Non-pigmented ciliary epithelial cell (primary cell): ENCODE measurements at regions not wholly inside any gene's neighbourhood (a gene's known extent, or its start where the extent isn't known, plus 50 kb on each side); places are given as distances from the start of the nearest gene placed in this dataset.
A peak's percentile ranks its signal among the peaks of the same experiment; 100 is the strongest.

Experiments used
- DNase-seq: peaks from one replicate; pipeline ENCODE4 v3.0.0-alpha.2; 2010; ENCODE audit warnings: low read depth

DNA sequence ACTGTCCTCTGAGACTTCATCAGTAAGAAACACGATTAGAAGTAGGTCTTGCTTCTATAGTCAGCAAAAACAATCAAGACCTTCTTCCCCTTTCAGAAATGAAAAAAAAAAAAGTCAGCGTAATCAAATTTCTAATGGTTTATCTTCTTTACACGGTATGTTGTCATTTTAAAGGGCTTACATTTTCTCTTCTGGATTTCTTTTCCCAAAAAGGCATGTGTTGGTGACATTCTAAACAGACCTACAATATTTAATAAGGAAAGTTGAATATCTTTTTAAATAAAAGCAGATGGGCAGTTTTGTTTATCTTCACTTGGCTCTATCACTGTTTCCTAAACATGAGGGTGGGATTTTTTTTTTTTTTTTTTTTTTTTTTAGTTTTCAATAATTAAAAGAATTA lies 197.3 kb upstream of the ADAMTS9 start:
- DNase-seq: no peak

DNA sequence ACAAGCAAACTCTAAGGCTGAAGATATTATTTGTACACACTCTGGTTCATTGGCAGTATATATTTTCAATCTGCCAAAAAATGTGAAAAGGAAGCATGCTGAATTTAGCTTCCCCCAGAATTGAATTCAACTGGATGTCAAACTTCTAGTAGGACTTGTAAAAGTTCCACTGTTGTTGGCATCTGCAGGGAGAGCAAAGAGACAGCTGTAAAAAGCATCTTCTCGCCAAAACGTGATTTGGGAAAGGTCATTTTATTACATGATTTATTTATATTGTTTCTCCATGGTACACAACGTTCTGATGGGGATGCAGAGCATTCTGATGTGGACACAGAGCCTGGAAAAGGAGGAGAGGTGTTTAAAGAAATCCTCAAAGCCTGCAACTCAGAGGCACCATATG lies 196.7 kb upstream of the ADAMTS9 start:
- no peak for DNase-seq

DNA sequence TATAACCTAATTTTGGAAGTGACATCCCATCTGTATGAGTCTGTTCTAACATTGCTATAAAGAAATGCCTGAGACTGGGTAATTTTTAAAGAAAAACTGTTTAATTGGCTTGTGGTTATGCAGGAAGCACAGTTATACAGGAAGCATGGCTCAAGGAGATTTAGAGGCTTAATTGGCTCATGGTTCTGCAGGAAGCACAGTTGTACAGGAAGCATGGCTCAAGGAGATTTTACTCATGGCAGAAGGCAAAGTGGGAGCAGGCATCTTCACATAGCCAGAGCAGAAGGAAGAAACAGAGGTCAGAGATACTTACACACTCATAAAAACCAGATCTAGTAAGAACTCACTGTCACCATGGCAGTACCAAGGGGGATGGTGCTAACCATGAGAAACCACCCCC lies 193.1 kb upstream of the ADAMTS9 start:
- no peak for DNase-seq

DNA sequence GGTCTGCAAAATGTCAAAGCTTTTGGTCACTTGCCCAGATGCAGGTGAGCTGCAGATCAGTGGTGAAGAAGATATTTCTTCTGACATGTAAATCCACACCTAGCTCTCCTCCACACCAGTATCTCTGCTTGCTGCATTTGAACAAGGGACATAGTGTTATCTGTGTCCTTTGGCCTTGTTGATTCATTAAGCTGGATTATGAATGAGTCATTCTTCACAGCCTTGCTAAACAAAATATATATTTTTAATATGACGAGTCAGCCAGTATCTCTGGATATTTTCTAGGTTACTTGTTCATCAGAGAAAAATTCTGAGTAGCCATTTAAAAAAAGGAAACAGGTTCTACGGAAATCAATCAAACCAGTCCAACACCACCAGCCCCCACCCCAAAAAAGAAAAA lies 190.6 kb upstream of the ADAMTS9 start:
- DNase-seq: peak; percentile 42

DNA sequence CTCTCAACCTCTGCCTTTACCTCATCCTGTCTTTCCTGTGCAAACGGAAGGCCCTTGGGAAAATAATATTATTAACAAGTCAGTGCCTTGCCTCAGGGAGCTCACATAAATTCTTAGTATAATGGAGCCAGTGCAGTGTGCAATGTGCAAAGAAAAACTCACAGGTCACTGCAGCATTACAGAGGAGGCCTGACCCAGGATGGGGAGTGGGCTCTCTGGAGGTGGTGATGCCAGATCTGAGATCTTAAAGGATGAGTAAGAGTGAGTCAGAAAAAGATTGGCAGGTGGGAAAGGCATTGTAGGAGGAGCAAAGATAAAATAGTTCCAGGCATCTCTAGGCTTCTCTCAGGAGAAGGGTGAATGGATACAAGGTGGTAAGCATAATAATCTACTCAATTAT lies 185.6 kb upstream of the ADAMTS9 start:
- DNase-seq: no peak

DNA sequence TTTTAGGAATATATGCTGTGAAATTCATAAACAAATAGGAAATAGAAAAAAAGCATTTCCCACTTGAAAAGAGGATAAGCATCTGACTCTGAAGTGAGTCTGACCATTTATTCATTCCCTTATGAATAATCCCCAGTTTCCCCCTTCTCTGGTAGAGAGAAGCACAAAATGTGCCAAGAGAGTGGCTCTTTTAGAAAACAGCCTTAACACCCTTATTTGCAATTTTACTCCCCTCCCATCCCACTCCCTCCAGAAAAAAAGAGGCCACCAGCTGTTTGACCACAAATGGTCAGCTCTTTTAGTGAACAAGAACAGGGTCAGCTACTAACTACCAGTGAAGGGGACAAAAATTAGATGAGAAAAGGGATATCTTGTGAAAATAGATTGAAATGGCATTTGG lies 184.5 kb upstream of the ADAMTS9 start:
- no peak for DNase-seq

DNA sequence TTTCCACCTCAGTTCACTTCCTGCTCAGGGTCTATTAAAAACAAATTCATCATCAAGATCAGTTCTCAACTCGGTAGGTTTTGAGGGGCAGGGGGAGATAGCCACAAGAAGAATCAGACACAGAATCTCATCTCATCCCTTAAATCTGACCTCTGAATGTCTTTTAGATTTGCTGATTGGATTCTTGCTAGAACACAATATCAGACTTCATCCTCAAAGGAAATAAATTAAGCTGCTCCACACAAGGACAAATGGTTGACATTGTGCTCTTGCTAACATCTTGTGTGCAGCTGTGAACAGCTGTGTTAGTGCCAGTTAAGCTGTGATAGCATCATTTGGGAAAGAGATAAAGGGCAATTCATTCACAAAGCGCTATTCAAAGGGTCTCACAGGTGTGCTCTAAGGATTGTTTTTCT lies 184.0 kb upstream of the ADAMTS9 start:
- no peak for DNase-seq

DNA sequence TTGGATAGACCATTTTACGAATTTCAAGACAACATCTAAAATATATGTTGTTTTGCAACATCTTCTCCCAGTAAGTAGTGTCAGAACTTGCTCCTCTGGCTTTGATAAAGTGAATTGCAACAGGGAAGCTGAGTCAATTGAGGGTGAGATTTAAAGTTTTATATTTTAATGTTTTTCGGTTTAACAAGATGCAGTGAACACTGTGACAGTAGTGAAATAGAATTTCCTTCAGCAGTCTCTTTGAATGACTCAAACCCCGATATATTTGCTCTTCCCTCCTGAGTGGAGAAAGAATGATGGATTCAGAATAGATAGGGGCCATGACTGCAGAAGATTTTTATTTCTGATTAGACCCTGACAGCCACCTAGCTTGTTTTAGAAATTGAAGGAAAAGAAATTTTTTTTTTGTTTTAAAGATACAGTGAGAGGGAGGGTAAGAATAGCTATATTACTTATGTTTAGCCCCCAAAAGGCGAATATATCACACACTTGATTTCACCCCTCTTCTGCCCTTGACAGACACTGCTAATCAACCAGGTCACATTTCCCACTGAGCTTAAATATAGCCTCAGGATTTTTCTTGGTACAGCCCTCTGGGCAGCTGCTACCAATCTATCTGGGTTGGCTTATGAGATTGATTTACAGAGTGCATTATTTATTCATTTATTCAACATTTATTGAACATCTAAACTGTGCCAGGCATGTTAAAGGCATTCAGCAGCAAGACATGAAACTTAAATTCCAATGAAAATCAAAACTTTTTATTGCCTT lies 183.3 kb upstream of the ADAMTS9 start:
- no peak for DNase-seq

DNA sequence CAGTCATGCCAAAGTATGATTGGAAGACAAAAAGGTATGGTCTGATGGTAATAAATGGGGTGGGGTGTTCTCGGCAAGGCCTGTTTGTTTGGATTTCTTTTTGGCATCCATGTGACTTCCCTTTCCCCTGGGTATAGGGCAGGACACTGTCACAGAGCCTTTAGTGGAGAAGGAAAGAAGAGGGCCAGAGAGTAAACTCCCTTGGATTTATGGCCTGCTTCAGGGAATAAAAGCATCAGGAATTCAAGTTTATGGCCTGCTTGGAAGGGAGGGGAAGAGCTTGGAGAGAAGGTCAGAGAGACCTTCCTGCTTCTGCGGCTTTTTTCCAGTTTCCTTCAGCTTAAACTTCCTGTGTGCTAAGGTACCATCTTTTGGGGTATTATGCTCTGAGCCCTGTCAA lies 179.4 kb upstream of the ADAMTS9 start:
- DNase-seq: no peak

DNA sequence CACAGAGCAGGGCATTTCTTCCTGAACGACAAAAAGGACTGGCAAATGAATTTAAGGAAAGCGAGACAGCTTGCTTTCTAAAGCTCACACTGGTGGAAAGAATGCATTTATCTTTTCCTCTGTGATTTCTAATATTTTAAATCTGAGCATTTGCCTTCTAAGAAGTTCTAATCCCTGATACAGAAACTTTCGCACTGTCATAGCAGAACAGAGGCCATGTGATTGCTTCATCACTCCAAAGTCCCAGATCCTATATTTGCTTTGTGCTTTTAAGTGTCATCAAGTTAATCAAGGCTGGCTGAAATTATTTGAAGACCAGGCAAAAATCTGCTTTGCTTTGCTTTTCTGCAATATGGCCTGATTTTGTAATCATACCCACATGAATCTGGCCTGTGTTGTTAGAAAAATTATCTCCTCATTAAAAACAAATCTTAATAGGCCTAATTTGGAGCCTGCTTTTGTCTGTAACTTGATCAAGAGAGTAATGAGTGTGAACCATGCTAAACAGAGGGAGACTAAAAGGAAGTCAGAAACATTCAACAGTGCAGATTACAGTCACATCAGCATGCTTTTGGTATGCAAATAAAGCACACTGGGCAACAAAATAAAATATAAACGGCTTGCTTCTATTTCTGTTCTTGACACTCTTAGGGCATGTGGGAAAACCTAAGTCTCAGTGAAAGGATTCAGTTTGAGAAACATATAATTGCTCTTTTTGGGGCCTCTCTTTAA lies 178.2 kb upstream of the ADAMTS9 start:
- no peak for DNase-seq

DNA sequence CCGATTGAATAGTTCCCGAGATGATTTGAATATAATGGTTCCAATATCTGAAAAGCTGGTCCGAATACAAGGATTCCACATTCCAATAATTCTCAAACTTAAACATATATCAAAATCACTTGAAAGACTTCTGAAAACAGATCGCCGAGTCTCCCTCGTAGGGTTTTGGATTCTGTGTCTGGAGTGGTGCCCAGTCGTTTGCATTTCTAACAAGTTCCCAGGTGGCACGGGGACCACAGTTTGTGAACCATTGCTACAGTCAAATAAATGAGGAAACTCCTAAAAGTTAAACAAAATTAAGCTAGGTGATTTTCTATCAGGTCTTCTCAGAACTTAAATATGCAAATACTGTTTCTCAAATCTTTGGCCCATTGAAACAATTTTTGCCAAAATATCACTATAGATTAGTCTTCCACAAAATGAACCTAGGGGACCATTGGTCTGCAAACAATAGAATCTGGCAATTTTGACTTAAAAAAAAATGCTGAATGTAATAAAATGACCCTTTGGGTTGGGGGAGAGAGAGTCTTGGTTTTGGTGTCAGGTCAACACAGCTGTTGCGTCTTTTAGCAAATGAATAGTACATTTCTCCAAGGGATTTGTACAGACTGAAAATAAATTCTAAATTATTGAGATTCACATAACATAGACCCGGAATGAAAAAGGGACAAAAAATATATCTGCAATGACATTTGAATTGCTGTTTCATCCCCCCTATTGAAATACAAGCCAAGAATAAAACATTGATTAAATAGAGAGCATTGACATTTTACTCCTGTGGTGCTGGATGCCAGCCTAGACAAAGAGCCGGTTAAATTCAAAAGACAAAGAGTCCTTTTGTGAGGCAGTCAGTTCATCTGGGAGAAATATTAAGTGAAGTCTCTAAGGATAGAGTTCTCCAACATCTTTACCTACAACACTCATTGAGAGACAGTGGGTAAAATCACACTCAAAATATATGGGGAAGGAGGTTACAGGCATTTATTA lies 175.7 kb upstream of the ADAMTS9 start:
- DNase-seq: no peak

DNA sequence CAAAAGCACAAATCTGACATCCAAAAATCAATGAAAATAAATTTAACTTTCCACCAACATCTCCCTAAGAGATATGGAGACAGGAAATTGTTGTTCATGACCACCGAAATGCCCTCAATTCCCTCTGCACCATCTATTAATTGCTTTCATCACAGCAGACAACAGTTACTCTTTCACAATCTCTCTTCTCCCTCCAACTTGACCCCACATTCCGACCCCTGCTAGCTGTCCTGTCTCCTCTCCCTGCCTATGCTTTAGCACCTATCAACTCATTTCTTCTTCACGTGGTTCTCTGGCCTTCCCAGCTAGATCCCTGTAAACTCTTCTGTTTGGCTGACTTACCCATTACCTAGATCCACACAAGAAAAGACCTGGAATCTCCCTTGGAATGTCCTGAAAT lies 173.9 kb upstream of the ADAMTS9 start:
- no peak for DNase-seq

DNA sequence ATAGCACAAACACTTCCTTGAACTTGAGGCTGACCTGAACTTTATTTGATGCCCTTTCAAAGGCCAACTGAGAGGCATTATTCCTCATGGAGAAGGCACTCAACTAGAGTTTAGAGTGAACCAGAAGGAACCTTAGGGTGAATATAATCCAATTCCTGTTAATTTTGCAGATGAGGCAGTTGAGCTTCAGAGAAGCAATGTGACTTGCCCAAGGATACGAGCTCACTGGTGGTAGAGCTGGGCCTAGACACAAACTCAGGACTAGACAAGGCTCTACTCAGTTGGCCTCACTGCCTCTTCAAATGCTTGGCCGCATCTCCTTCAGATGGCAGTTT lies 172.7 kb upstream of the ADAMTS9 start:
- DNase-seq: no peak

DNA sequence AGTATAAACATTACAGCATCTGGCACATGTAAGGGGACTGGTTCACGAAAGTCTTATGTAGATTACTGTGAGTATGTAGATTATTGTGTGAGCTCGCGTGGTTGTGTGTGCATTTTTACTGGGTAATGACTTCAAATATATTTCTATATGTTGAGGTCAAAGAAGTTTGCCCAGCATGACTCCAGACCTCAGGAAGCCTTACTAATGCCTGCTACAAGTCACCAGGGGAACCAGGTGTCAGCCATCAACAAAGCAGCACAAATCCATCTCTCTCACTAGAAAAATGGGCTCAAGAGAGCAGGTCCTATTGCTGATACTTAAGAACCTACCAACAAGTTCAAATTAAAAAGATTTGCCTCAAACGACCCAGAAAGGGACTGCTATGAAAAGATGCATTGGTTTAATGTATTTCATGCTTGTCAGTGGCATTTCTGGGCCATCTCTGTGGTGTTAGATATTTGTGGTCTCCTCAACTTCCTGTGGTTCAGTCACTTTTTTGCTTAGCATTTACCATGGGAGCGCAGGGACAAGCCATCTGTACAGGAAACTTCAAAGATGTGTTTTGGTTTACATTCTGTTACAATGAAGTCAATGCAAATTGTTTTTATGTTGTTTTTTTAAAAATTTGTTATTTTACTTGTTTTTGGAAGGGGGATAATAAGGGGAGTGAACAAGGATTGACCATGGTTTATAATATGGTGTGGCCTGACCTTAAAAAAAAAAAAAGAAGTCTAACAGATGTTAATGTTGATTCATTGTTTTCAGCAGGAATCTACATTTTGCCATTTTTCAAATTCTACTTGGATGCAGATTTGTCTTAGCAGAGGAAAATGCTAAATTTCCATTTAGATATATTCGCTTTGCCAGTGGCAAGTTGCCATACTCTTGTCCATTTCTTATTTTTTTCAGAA lies 172.1 kb upstream of the ADAMTS9 start:
- peak; percentile 41 for DNase-seq

DNA sequence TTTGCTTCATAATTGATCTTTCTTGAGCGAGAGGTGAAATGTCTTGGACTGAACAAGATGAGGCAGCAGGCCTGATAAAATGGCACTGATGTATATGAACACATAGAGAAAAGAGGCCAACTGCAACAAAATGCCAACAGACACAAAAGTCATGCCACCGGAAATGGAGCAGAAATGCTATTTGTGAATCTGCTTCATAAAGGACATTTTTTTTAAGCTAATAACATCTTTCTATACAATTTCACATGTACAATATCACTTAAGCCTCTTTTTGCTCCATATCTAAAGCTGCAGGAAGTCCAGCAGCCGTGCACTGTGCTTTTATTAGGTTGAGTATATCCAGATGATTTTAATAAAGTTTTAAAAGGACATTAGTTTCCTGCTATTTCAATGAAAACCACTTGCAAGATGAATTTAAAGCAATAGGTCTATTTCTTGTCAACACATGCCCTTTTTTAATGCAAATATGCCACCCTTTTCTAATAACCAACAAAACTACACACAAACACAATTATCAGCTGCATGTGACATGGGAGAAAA lies 169.2 kb upstream of the ADAMTS9 start:
- no peak for DNase-seq

DNA sequence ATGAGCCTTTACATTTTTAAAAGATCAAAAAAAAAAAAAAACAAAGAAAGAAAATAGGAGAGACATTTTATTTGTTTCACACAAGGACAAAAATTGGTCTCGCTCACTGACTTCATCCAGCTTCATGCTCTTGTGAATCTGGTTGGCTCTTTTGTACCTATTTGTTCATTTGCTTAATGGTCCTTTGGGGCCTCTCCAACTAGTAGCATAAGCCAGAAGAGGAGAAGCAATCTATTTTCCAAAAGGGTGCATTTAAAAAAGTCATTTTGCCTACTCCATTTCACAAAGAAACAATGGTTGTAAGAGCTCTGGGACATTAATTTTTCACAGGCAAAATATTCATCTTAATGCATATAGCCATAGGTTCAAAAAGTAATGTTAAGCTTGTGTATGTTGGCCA lies 168.3 kb upstream of the ADAMTS9 start:
- no peak for DNase-seq

DNA sequence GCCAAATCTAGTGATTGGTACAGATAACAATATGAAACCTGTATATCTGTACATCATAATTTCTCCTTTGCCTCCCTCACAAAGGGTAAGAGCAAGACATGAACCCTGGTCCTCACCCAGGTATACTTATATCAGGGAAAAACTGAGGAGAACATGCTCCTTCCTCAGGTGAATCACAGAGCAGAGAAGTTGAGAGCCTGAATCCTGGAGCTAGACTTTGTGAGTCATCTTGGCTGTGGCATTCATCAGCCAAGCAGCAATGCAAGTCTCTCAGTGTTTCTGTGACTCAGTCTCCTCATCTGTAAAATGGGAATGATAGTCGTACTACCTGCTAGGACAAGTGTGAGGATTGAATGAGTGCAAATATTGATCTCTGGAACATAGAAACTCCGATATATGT lies 165.7 kb upstream of the ADAMTS9 start:
- no peak for DNase-seq

DNA sequence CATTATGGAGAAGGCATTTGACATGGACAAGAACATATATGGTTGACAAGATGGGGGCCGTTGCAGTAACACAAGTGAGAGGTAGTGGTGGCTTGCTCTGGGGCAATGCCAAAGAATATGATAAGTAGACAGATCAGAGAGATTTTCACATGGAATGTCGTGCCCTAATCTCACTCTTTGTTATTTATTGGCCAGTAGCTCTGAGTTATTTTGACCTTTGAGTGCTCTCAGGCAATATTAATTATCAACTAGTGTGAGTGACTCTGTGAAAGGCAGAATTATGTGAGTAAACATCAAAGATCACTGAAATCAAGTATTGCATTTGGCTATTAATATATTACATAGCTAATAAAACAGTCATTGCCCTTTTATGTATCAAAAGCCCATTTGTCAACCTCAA lies 164.9 kb upstream of the ADAMTS9 start:
- no peak for DNase-seq

DNA sequence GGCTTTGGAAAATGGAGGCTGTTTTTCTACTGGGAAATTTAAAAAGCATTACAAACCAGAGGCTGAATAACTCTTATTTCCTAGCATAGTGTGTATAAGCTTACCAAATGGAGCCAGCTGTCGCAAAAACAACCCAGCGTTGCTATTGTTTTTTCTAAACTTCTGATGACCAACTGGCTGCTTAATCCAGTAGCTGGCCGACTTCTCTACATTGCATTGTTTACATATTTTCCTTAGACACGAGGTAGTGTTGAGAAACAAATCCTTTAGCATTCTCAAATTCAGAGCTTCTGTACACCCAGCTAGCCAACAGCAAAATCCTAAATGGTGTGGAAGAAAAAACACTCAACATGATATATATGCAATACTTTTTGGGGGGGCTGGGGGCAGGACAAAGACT lies 161.0 kb upstream of the ADAMTS9 start:
- DNase-seq: no peak

DNA sequence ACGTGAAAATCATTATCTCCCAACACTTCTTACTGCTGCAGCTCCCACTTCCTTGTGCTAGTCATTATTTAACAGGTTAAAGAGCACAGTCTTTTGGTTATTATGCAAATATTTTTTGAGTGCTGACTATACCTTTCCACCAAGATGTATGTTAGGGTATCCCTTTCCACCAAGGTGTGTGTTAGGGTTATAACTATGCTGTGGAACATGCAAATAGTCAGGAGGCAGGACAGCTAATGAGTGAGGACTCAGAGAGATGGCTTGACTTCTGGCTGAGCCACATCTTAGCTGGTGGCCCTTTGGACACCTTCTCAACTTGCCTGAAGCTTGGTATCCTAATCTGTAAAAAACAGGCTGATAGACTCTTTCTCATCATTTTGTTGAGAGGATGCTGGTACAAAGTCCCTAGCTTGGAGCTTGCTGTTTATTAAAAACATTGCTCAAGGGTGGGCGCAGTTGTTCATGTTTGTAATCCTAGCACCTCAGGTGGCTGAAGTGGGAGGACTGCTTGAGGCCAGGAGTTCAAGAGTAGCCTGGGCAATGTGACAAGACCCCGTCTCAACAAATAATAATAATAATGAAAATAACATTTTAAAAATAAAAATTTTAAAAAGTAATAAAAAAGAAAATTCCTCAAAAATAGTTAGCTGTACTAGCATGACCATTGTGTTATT lies 160.5 kb upstream of the ADAMTS9 start:
- DNase-seq: no peak

DNA sequence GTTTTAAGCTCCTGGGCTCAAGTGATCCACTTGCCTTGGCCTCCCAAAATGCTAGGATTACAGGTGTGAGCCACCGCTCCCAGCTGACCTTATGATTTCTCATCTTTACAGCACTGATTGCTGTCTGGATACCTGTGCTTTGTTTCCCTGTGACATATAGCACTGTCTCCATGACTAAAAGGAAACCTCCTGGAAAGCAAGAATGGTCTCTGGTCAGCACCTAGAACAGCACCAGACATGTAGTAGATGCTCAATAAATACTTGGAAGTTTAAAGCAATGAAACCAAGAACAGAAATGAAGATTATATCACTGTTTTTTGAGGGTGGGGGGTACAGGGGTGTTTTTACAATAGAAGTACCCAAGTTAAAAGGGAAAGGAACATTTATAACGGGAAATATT lies 156.8 kb upstream of the ADAMTS9 start:
- no peak for DNase-seq
